HFFc6 (cell line): ENCODE measurements at regions not wholly inside any gene's neighbourhood (a gene's known extent, or its start where the extent isn't known, plus 50 kb on each side); places are given as distances from the start of the nearest gene placed in this dataset.
"Not testable (repeated sequence)": the region's sequence is repeated elsewhere in the genome, so short reads cannot be mapped to it uniquely, and the experiment has no call there.

ENCODE experiments used
- DNase-seq: peaks from one replicate; pipeline ENCODE4 v3.0.0-alpha.2; 2018
- H3K27ac Mint-ChIP-seq: 2 replicates; pipeline ENCODE4 v1.8.0; 2020; ENCODE audit warnings: mild to moderate bottlenecking, mixed read lengths
- H3K27me3 Mint-ChIP-seq: 2 replicates; pipeline ENCODE4 v1.8.0; 2021; ENCODE audit warnings: mild to moderate bottlenecking, moderate library complexity, mixed read lengths; ENCODE audit not compliant: insufficient read depth
- H3K36me3 Mint-ChIP-seq: 2 replicates; pipeline ENCODE4 v1.8.0; 2021; ENCODE audit warnings: low read depth, mixed read lengths
- H3K4me1 Mint-ChIP-seq: 2 replicates; pipeline ENCODE4 v1.8.0; 2020; ENCODE audit warnings: low read depth, mixed read lengths
- H3K4me3 Mint-ChIP-seq: 2 replicates; pipeline ENCODE4 v1.8.0; 2020; ENCODE audit warnings: mild to moderate bottlenecking, moderate library complexity, mixed read lengths
- H3K9me3 Mint-ChIP-seq: 2 replicates; pipeline ENCODE4 v1.8.0; 2020; ENCODE audit warnings: mild to moderate bottlenecking, mixed read lengths
- CTCF ChIP-seq: fragments of 200-600 bp; sonication (generic); IDR thresholded peaks from 2 replicates; pipeline ENCODE4 v1.5.0; 2021; ENCODE audit warnings: antibody characterized with exemption, mild to moderate bottlenecking

DNA sequence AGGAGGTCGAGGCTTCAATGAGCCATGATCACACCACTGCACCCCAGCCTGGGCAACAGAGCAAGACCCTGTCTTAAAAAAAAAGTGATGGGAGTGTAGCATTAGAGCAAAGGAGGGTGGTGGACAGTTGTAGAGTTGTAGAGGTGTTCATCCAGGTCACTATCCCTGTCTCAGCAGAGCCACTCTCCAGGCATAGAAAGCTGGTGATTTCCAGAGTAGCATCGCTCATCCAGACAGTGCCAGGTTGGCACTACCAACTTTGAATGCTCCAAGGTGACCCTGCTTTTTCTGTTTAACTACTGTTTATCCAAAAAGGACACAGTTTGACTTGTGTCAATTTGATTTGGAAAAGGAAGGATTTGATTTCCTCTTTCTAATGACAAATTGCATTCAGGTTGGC, 147.3 kb downstream of the USP46 start:
- H3K27ac Mint-ChIP-seq = no peak overlapping the region
- H3K27me3 Mint-ChIP-seq = peaks cover 7% of the 10 kb centered on the region
- no peak for TF ChIP-seq CTCF
- no peaks in the 10 kb centered on the region for H3K36me3 Mint-ChIP-seq
- no peak overlapping the region for H3K4me3 Mint-ChIP-seq
- H3K9me3 Mint-ChIP-seq = no peaks in the 10 kb centered on the region
- no peak for DNase-seq
- no peaks in the 10 kb centered on the region for H3K4me1 Mint-ChIP-seq

DNA sequence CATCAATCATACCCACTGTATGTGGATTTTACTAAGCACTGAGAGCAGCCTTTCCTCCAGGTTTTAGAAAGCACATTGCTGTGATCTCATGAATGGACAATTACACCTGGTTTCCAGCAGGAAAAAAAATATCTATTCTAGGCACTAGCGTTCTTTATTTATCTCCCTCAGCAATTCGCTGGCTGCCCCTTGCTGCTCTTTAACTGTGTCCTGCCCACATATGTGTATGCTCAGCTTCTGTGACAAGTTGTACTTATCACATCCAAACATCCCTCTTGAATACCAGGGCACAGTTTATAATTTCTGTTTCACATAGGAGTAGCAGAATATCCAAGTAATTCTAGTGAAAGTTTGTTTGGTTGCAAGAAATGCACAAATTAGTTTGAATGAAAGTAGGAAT, 146.8 kb downstream of the USP46 start:
- Mint-ChIP-seq H3K27ac (no peak overlapping the region), H3K27me3 (peaks cover 2% of the 10 kb centered on the region; the same call in 1 of the 2 replicates), H3K9me3 (no peaks in the 10 kb centered on the region), H3K36me3 (no peaks in the 10 kb centered on the region), H3K4me3 (no peak overlapping the region), H3K4me1 (no peaks in the 10 kb centered on the region)
- DNase-seq = no peak
- TF ChIP-seq CTCF = no peak

GRCh38 chr4:52522093-52522492, 137.0 kb downstream of the USP46 start:
- not testable (repeated sequence) for H3K27ac Mint-ChIP-seq, H3K36me3 Mint-ChIP-seq

DNA sequence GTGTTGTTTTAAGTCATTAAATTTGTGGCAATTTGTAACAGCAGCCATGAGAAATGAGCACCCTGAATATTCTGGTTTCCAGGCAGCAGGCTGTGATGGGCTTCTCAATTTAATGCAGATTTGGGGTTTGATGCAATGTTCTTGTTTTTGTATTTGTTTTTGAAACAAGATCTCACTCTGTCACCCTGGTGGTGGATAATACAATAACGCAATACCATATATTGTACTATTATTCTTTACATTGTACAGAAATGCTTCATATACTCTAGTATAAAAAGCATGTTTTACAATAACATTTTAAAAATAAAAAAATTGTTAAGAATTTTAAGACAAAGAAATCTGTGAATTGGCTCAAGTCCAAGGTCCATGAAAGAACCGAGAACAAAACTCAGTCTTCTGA, 129.1 kb downstream of the USP46 start:
- no peak overlapping the region for H3K27ac Mint-ChIP-seq
- no peak overlapping the region for H3K4me3 Mint-ChIP-seq
- H3K27me3 Mint-ChIP-seq = peaks cover 29% of the 10 kb centered on the region
- H3K4me1 Mint-ChIP-seq = no peaks in the 10 kb centered on the region
- H3K36me3 Mint-ChIP-seq = no peaks in the 10 kb centered on the region
- peak; percentile 52 for TF ChIP-seq CTCF
- DNase-seq = no peak
- H3K9me3 Mint-ChIP-seq = peaks cover 4% of the 10 kb centered on the region; the same call in 1 of the 2 replicates

More at GRCh38 chr4:52522093-52522492, 137.0 kb downstream of the USP46 start:
- peaks cover 11% of the 10 kb centered on the region; the same call in 1 of the 2 replicates for H3K27me3 Mint-ChIP-seq
- not testable (repeated sequence) for DNase-seq, H3K4me1 Mint-ChIP-seq, H3K9me3 Mint-ChIP-seq, H3K4me3 Mint-ChIP-seq

DNA sequence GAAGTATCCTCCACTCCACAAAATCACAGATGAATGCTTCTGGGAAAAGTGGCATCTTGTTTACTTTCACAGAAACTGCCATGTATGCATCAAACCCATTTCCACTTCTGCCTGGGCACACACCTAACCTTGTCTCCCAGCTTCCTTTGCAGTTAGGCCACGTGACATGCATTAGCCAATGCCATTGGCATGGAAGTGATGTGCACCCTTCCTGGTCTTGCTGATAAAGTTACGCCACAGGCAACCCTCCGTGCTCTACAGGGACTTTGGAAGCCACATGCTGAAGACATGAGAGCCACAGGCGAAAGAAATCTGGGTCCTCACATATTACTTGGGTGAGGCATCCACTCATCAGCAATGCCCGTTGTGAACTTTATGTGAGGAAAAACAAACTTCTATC, 123.3 kb downstream of the USP46 start:
- no peak for DNase-seq
- H3K27me3 Mint-ChIP-seq = peaks cover 25% of the 10 kb centered on the region
- no peak overlapping the region for H3K4me3 Mint-ChIP-seq
- TF ChIP-seq CTCF = no peak
- H3K27ac Mint-ChIP-seq = no peak overlapping the region
- no peaks in the 10 kb centered on the region for H3K9me3 Mint-ChIP-seq
- no peaks in the 10 kb centered on the region for H3K36me3 Mint-ChIP-seq
- no peaks in the 10 kb centered on the region for H3K4me1 Mint-ChIP-seq
